ENCODE measurements at regions not wholly inside any gene's neighbourhood (a gene's known extent, or its start where the extent isn't known, plus 50 kb on each side); places are given as distances from the start of the nearest gene placed in this dataset.

DNA sequence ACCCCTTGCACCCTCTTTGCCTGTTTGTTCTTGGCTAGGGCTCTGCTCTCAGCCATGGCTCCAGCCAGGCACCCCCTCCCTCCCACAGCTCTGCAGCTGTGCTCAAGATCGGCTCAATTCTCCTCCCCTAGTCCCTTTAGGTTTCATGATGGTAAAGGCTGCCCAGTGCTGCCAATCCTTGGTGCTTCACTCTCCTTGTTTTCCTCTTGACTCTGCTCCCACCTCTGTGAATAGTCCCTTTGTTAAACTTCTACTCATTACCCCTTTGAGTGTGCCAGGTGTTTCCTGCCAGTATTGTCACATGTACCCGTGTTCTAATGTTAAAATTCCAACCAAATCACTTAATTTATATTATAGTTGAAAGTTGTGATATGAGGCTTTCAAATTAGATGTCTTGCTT, 101.0 kb upstream of the CERS6 start:
- Histone ChIP-seq H3K4me3 (no peak overlapping the region), H3K9me3 (ENCODE audit: low read depth) (no peaks in the 10 kb centered on the region), H3K4me1 (ENCODE audit: low read depth) (no peaks in the 10 kb centered on the region), H3K27me3 (no peaks in the 10 kb centered on the region), H3K36me3 (no peaks in the 10 kb centered on the region), H3K27ac (no peak overlapping the region)
- TF ChIP-seq, protein P1, sequence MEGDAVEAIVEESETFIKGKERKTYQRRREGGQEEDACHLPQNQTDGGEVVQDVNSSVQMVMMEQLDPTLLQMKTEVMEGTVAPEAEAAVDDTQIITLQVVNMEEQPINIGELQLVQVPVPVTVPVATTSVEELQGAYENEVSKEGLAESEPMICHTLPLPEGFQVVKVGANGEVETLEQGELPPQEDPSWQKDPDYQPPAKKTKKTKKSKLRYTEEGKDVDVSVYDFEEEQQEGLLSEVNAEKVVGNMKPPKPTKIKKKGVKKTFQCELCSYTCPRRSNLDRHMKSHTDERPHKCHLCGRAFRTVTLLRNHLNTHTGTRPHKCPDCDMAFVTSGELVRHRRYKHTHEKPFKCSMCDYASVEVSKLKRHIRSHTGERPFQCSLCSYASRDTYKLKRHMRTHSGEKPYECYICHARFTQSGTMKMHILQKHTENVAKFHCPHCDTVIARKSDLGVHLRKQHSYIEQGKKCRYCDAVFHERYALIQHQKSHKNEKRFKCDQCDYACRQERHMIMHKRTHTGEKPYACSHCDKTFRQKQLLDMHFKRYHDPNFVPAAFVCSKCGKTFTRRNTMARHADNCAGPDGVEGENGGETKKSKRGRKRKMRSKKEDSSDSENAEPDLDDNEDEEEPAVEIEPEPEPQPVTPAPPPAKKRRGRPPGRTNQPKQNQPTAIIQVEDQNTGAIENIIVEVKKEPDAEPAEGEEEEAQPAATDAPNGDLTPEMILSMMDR (IDR thresholded peaks at IDR 0.05; ENCODE audit: low read depth, low read length), result no peak
- no peak for DNase-seq (ENCODE audit: low read depth in 1 of 2, low spot score in 1 of 2)

DNA sequence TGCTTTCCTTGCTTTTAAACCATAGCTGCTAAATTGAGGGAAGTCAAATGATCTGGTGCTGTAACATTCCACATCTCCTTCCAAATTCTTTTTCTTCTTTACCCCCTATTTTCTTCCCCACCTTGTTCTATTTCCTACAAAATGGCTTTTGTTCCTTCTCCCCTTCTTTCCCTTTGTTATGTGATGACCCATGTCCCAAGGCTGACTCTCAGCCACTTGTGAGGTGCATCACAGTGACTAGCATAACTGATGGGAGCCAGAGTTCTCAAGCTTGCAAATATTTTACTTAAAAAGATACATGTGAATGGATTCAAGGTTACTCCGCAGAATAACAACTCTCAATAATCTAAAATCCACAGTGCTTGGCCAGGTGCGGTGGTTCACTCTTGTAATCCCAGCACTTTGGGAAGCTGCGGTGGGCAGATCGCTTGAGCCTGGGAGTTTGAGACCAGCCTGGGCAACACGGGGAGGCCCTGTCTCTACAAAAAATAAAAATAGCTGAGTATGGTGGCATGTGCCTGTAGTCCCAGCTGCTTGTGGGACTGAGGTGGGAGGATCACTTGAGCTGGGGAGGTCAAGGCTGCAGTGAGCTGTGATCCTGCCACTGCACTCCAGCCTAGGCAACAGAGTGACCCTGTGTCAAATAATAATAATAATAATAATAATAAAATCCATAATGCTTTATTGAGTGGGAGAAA, 100.1 kb upstream of the CERS6 start:
- Histone ChIP-seq H3K27ac (no peak overlapping the region), H3K36me3 (no peaks in the 10 kb centered on the region), H3K4me1 (ENCODE audit: low read depth) (no peaks in the 10 kb centered on the region), H3K9me3 (ENCODE audit: low read depth) (no peaks in the 10 kb centered on the region), H3K27me3 (no peaks in the 10 kb centered on the region), H3K4me3 (no peak overlapping the region)
- TF ChIP-seq, protein P1 (IDR thresholded peaks at IDR 0.05; ENCODE audit: low read depth, low read length), result no peak
- no peak for DNase-seq (ENCODE audit: low read depth in 1 of 2, low spot score in 1 of 2)

DNA sequence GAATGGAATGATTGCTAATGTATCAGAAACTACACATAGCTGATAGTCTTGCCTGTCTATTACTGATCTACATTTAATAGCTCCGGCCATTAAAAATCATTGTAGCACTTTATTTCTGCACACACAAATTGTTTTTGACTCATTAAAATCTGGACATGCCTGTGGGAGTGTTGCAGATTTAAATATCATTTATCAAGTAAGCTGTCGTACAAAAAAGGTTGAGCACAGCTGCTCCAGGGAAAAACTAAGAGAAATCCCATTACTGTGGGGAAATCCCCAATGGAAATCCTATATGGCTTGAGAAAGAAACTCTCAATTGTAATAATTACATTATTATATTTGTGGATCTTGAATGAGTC, 99.6 kb upstream of the CERS6 start:
- no peaks in the 10 kb centered on the region for H3K4me1 ChIP-seq (ENCODE audit: low read depth)
- no peaks in the 10 kb centered on the region for H3K36me3 ChIP-seq
- no peaks in the 10 kb centered on the region for H3K9me3 ChIP-seq (ENCODE audit: low read depth)
- TF ChIP-seq, protein P1 (IDR thresholded peaks at IDR 0.05; ENCODE audit: low read depth, low read length), result no peak
- H3K4me3 ChIP-seq, result no peak overlapping the region
- no peak for DNase-seq (ENCODE audit: low read depth in 1 of 2, low spot score in 1 of 2)
- no peaks in the 10 kb centered on the region for H3K27me3 ChIP-seq
- no peak overlapping the region for H3K27ac ChIP-seq

DNA sequence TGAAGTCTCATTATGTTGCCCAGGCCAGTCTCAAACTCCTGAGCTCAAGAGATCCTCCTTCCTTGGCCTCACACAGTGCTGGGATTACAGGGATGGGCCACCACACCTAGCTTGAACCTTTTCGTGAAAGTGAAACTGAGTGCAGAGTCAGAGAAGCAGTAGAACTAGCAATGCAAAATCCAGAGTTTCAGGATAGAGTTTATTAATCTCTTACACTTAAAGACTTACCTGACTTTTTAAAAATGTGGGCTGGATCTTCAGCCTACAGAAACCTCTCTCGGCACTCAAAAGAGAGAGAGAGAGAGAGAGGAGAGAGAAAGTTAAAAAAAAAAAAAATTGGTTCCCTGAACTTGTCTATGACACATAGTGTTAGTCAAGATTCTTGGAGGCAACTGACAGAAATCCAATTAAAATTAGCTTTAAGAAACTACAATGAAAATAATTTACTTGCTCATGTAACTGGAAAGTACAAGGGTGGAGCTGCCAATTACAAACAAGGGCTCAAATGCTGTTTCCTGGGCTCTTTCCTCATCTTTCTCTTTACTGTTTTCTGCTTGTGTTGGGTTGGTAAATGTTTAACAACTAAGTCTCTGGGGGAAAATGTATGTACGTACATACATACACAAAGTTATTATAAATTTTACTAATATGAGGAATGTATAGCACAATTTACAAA, 98.1 kb upstream of the CERS6 start:
- no peaks in the 10 kb centered on the region for H3K27me3 ChIP-seq
- no peaks in the 10 kb centered on the region for H3K9me3 ChIP-seq (ENCODE audit: low read depth)
- H3K4me1 ChIP-seq (ENCODE audit: low read depth), result no peaks in the 10 kb centered on the region
- no peak for DNase-seq (ENCODE audit: low read depth in 1 of 2, low spot score in 1 of 2)
- TF ChIP-seq, protein P1 (IDR thresholded peaks at IDR 0.05; ENCODE audit: low read depth, low read length), result no peak
- no peak overlapping the region for H3K27ac ChIP-seq
- H3K36me3 ChIP-seq, result no peaks in the 10 kb centered on the region
- no peak overlapping the region for H3K4me3 ChIP-seq

DNA sequence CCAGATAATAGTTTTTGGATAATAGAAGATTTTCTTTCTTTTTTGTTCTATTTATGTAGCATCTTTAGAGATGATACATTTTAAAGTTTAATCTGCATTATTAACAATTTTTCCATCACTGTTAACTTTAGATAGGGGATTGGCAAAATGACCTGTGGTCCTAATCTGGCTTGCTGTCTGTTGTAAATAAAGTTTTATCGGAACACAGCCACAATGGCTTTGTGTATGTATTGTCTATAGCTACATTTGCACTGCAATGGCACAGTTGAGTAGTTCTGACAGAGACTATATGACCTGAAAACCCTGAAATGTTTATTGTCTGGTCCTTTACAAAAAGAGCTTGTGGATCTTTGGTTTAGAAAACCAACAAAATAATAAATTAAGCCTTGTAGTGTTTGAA, 97.0 kb upstream of the CERS6 start:
- Histone ChIP-seq H3K27me3 (no peaks in the 10 kb centered on the region), H3K4me3 (no peak overlapping the region)

More for the DNA sequence above, 97.0 kb upstream of the CERS6 start:
- Histone ChIP-seq H3K27ac (no peak overlapping the region), H3K9me3 (ENCODE audit: low read depth) (no peaks in the 10 kb centered on the region), H3K4me1 (ENCODE audit: low read depth) (no peaks in the 10 kb centered on the region), H3K36me3 (no peaks in the 10 kb centered on the region)
- DNase-seq (ENCODE audit: low read depth in 1 of 2, low spot score in 1 of 2), result no peak
- TF ChIP-seq, protein P1 (IDR thresholded peaks at IDR 0.05; ENCODE audit: low read depth, low read length), result no peak
